ENCODE measurements at regions not wholly inside any gene's neighbourhood (a gene's known extent, or its start where the extent isn't known, plus 50 kb on each side); places are given as distances from the start of the nearest gene placed in this dataset.

GRCh38 chr5:98468188-98468869 is 305.1 kb upstream of the RGMB start:
- no peak for DNase-seq

DNA sequence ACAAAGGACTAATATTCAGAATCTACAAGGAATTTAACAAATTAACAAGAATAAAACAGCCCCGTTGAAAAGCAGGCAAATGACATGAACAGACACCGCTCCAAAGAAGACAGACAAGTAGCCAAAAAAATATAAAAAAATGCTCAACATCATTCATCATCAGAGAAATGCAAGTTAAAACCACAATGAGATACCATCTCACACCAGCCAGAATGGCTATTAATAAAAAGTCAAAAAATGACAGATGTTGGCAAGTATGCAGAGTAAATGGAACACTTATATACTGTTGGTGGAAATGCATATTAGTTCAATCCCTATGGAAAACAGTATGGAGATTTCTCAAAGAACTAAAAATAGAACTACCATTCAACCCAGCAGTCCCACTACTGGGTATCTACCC is 302.7 kb upstream of the RGMB start:
- DNase-seq: no peak

DNA sequence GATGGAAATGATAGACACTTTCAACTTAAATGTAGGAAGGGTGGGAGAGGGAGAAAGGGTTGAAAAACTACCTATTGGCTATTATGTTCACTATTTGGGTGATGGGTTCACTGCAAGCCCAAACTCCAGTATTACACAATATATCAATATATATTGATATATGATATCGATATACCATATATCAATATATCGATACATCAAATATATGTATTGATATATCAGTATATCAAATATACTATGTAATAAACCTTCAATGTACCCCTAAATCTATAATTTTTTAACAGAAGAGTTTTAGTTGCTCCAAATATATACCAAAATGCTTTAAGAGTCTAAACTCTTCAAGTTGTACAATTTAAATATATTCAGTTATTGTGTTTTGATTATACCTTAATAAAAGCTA is 302.0 kb upstream of the RGMB start:
- no peak for DNase-seq

DNA sequence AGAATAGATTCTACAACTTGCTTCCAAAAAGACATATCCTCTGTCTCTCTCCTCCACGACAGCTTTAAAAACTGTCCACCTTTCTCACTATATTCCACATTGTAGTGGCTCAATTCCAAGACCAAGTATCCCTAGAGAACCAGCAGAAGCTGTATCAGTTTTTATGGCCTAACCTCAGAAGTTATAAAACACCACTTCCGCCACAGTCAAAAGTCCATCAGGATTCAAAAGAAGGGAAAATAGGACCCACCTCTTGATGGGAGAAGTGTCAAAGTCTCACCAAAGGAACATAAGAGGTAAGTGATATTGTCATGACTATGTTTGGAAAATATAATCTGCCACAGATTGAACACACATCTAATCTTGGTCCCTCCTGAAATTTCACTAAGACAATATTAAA is 299.2 kb upstream of the RGMB start:
- DNase-seq: no peak

DNA sequence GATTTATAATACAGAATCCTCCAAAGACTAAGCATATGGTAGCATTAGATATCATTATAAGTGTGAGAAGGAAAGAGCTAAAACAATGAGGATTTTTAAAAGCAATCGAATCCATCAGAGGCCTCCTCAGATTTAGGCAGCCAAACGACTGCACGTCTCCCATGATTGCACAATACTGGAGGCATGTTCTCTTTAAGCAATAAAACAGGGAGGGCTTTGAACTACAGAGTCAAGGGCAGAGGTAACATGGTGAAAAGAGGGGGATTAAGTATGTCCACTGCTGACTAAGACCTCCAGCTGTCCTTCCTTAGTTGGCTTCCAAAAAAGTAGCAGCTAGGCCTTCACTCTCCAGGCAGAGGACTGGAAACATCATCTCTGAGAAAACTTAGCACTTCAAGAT is 298.7 kb upstream of the RGMB start:
- DNase-seq: no peak

DNA sequence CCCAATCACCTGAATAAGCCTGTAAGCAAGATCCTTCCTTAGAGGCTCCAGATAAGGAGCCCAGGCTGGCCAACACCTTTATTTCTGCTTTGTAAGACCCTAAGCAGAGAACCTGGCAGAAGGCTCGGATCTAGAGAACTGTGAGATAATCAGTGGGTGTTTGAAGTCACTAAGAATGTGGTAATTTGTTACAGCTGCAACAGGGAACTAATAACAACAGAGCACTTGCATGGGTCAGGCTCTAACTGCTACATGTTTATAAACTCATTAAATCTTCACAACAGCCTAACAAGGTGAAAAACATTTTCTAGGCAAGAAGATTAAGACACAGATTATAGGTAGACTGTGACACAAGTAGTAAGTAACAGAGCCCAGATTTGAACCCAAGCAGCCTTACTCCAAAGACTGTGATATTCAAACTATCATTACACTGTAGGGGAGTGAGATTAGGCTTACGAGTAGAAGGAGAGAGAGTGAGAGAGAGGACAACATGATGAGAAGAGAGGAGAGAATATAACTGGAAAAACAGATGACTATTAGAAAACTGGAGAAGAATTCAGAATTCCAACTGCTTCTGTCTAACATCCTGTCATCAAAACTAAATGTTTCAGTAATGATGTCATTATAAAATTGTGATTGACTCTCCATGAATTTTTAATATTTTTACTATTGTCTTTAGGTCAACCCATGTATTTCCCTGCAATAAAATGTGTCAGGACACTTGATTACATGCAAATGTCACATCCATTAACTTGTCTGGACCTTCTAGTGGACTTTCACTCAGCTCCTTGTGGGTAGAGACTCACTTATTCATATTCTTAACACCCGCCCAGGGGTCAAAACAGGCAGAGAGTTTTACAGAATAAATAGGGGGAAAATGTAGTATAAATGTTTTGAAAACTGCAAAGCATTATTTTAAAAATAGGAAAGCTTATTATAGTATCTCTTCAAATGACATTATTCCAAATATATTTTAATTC is 290.9 kb upstream of the RGMB start:
- DNase-seq: no peak

GRCh38 chr5:98483301-98483685 is 290.2 kb upstream of the RGMB start:
- no peak for DNase-seq

- DNase-seq: no peak
These were observed 284.4 kb upstream of the RGMB start for GRCh38 chr5:98489021-98489420.

DNA sequence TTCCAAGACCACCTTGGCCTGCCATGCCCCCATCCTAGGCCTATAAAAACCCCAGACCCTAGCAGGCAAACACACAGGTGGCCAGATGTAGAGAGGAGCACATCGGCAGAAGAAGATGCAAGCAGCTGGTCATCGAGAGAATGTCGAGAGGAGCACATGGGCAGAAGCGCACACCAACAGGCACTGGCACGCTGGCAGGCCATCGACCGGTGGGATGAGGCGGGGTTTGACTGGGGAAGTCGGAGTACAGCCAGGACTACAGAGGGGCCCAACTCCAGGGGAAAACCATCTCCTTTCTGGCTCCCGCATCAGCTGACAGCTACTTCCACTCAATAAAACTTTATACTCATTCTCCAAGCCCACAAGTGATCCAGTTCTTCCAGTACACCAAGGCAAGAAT is 283.1 kb upstream of the RGMB start:
- DNase-seq: no peak

- no peak for DNase-seq
These were observed 281.2 kb upstream of the RGMB start for GRCh38 chr5:98492258-98492657.

- no peak for DNase-seq
These were observed 276.0 kb upstream of the RGMB start for GRCh38 chr5:98497418-98497817.

GRCh38 chr5:98498028-98498427 is 275.4 kb upstream of the RGMB start:
- no peak for DNase-seq

DNA sequence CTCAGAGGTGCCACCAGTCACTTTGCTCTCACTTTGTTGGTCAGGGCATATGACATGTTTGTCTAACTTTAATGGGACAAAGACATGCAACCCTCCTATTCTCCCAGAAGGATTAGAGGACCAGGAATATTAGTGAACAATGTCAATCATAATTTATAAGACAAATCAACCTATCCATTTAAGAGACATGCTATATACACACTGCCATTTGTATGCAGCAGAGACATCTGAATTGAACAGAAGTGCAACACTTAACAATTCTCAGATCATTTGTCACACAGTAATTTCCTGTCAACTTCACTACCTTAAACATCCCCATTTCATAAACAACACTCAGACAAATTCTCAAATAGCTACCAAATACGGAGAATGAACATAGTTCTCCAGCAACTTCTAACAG is 273.6 kb upstream of the RGMB start:
- no peak for DNase-seq

GRCh38 chr5:98500811-98501210 is 272.7 kb upstream of the RGMB start:
- no peak for DNase-seq

DNA sequence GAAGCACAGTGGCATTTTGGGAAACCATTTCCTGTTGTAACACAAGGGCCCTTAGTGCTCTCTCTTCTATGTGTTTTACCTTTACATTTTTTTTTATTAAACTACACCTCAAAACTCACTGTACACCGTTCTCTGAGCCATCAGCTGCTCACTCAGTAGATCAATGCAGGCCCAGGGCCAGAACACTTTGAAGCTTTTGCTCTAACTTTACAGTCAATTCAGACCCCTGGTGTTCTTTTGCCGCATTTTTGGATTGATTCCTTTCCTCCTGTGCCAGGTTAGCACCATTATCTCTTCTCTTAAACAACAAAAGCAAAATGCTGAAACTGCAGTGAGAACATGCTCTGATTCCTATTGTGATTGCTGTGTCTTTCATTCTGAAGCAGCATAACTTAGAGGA is 269.8 kb upstream of the RGMB start:
- no peak for DNase-seq

DNA sequence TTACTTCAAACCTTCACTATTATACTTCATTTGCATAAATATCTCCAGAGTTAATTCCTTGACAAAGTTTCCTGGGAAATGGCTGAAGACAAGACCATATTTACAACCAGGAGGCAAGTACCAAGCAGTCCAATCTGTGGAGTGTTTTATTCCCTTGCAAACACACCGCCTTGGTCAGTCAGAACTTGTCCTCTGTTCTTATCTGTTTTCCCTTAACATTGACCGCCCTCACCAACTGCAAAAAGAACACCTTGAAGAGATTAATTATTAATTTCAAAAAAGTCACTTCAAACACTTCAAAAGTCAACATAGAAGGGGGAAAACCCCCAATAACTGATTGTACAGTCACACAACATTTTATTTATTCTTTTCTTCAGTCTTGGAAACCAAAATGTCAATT is 269.0 kb upstream of the RGMB start:
- DNase-seq: no peak

- DNase-seq: no peak
These were observed 263.1 kb upstream of the RGMB start for GRCh38 chr5:98510143-98510985.

DNA sequence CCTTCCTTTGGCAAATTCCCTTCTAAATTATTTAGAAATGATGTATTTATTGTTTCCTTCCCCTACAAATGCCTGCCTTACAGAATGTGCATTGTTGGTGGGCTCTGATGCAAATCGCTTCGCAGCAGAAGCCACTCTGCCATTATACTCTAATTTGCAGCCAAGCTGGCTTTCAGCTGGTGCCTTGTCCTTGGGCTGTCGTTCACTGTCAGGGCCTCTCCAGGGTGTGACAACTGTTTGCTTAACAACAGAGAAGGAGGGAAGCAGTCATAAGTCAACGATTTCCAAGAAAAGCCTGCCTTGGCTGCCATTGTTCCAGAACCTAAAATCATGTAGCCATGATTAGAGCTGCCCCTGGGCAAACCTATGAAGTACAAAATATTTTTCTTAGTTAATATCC is 260.1 kb upstream of the RGMB start:
- no peak for DNase-seq

GRCh38 chr5:98514215-98514614 is 259.2 kb upstream of the RGMB start:
- no peak for DNase-seq

DNA sequence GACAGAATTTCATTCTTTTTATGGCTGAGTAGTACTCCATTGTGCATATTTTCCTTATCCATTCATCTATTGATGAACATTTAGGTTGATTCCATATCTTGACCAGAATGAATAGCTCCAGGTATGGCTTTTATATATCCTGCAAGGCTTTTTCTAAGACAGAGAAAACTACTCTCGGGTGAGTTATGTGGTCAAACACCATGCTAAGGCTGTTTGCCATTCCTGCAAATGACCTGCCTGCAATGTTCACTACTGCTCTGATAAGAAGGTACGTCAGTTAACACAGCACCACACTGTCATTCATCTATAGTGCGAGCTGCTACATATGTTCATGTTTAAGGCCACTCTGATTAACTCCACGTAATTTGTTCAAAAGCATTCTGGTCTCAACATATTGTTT is 256.8 kb upstream of the RGMB start:
- DNase-seq: no peak

DNA sequence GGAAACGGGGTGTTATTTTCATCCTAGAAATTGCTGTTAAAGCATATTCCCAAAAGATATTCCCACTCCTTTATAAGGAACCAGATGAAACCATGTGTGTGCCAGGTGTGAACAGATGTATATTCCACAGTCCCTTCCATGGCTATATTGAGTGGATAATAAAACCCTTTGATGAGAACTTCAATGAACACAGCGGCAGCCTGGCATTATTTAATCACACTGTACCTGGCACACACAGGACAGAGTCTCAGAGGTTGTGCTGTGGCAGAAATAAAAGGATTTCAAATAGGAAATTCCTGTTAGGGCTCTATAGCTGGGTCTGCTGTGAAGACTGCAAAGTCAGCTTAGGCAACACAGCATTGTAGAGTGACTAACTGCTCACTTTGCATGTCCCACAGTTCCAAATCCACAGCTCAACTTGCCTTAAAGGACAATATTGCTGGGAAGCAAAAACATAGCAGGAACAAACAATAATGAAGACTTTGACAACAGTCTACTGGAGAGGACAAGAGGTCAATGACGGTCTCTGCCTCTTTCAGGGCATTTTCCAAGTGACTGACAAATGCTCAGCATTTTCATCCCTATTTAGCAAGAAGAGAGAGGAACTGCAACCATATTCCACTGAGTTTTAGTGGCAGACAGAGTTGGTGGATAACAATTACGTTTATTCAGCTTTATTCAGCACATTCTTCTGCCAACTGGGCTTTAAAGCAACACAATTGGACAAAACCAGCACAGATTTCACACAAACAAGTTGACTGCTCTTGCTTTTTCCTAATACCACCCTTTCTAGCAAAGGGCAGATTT is 255.7 kb upstream of the RGMB start:
- DNase-seq: no peak

- no peak for DNase-seq
These were observed 254.7 kb upstream of the RGMB start for GRCh38 chr5:98518754-98519153.

GRCh38 chr5:98519571-98519970 is 253.9 kb upstream of the RGMB start:
- DNase-seq: no peak
